ENCODE measurements at regions not wholly inside any gene's neighbourhood (a gene's known extent, or its start where the extent isn't known, plus 50 kb on each side); places are given as distances from the start of the nearest gene placed in this dataset.

DNA sequence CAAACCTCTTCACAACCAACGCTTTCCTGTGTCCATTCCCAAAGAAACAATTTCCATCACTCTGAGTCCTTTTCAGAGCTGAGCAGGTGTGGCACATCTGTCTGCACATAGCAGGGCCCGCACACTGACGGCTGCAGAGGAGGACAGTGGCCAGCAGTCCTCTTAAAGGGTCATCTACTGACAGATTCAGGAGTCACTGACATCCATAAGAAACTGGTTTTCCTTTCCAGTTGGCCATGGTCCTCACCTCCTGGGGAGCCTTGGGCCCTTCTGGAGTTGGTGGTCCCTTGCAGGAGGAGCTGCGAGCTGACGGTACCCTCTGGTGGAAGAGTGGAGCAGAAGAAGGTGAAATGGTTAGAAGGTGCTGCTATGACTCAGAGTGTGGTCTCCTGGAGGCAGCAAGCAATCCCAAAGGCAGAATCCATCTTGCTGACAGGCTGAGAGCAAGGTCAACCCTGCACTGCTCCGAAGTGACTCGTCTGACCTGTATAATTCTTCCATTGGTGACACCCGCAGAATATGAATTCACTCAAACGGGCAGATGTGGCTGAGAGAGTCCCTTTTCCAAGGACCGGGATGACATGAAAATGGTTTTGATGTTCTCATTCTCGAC is 278.5 kb upstream of the C1orf174 start:
- TF ChIP-seq POLR2AphosphoS5 (IDR thresholded peaks at IDR 0.05; ENCODE audit: borderline replicate concordance, low read depth, low read length) (no peak), EZH2 (IDR thresholded peaks at IDR 0.05) (no peak)
